Panc1 (cell line): ENCODE measurements at regions not wholly inside any gene's neighbourhood (a gene's known extent, or its start where the extent isn't known, plus 50 kb on each side); places are given as distances from the start of the nearest gene placed in this dataset.

ENCODE experiments used
- ATAC-seq: fragments of 200-7000 bp; cut with Tn5 transposase; 2 replicates; pipeline ENCODE4 v1.9.1; 2020; ENCODE audit warnings: mild to moderate bottlenecking, moderate library complexity
- BruUV-seq: library from RNA; stranded (reverse); fragments of 400-500 nt; replicated peaks from 2 replicates; lab custom pipeline; 2021; lab: Mats Ljungman, UMichigan
- CTCF ChIA-PET: fragments of 300-600 bp; sonication (Branson Sonifier 250); formaldehyde crosslinking; loops from one replicate; lab custom pipeline; 2022; ENCODE audit warnings: antibody characterized with exemption; lab: Charles Lee
- POLR2A ChIA-PET: fragments of 300-600 bp; sonication (Branson Sonifier 250); formaldehyde crosslinking; loops from one replicate; lab custom pipeline; 2022; ENCODE audit warnings: antibody characterized with exemption; lab: Charles Lee
- DNase-seq: peaks from one replicate; pipeline ENCODE4 v3.0.0-alpha.2; 2010; ENCODE audit warnings: low read depth, low spot score
- H3K27ac ChIP-seq: 2 replicates; pipeline ENCODE4 v1.5.1; 2011; ENCODE audit warnings: mild to moderate bottlenecking, low read length, inconsistent platforms
- H3K27me3 ChIP-seq: fragments of 200-500 bp; sonication (Bioruptor generic); 2 replicates; pipeline ENCODE4 v1.6.0; 2014; ENCODE audit warnings: low read length, inconsistent platforms; ENCODE audit not compliant: control insufficient read depth, insufficient read depth
- H3K36me3 ChIP-seq: fragments of 200-500 bp; sonication (Bioruptor generic); 2 replicates; pipeline ENCODE4 v1.5.1; 2014; ENCODE audit warnings: inconsistent platforms, mild to moderate bottlenecking, low read length, moderate library complexity; ENCODE audit not compliant: control insufficient read depth, insufficient read depth
- H3K4me1 ChIP-seq: 2 replicates; pipeline ENCODE4 v1.5.1; 2011; ENCODE audit warnings: inconsistent platforms, mild to moderate bottlenecking, low read length, moderate library complexity; ENCODE audit not compliant: control insufficient read depth, insufficient read depth
- H3K4me3 ChIP-seq, 2 experiments: 2 replicates each; pipeline ENCODE4 v1.5.1; 2011 to 2012; ENCODE audit warnings: low read depth in 2 of 2, low read length in 2 of 2, mild to moderate bottlenecking in 2 of 2, inconsistent platforms in 1 of 2, moderate library complexity in 1 of 2
- H3K9me3 ChIP-seq: fragments of 200-500 bp; sonication (Bioruptor generic); 2 replicates; pipeline ENCODE4 v1.5.1; 2014; ENCODE audit warnings: low read depth, mild to moderate bottlenecking, inconsistent platforms, low read length, moderate library complexity; ENCODE audit not compliant: control insufficient read depth, insufficient read depth
- CTCF ChIP-seq: fragments of 450-650 bp; IDR thresholded peaks from 2 replicates; pipeline ENCODE4 v1.5.1; 2017; ENCODE audit warnings: mild to moderate bottlenecking
- POLR2AphosphoS5 ChIP-seq: IDR thresholded peaks from 2 replicates; pipeline ENCODE4 v1.6.1; 2012; ENCODE audit warnings: mild to moderate bottlenecking, low read depth, low read length, moderate library complexity
- REST ChIP-seq, 2 experiments: IDR thresholded peaks; 2 replicates each; pipeline ENCODE4 v1.6.1; 2011 to 2012; ENCODE audit warnings: low read depth in 2 of 2, control low read depth in 1 of 2, low read length in 1 of 2, mild to moderate bottlenecking in 1 of 2, moderate library complexity in 1 of 2; ENCODE audit not compliant: insufficient read depth in 1 of 2
- SIN3A ChIP-seq: IDR thresholded peaks from 2 replicates; pipeline ENCODE4 v1.6.1; 2012; ENCODE audit warnings: low read depth, mild to moderate bottlenecking, low read length, moderate library complexity, borderline replicate concordance; ENCODE audit not compliant: insufficient read depth
- TCF7L2 ChIP-seq: IDR thresholded peaks from 2 replicates; pipeline ENCODE4 v1.6.1; 2011; ENCODE audit warnings: mild to moderate bottlenecking, low read depth, low read length, inconsistent platforms
- in situ Hi-C: cut with HindIII; loops from 2 replicates; pipeline ENCODE4 v1.10.0; 2016; ENCODE audit warnings: low sequenced_read_pairs, low pct_unique_long_range_greater_than_20kb
- intact Hi-C: fragments of 100-400 bp; cut with micrococcal nuclease; formaldehyde crosslinking; loops from one replicate; pipeline ENCODE4 v1.10.0; 2022; ENCODE audit not compliant: unreplicated experiment

- intact Hi-C loops (no loop called here), in situ Hi-C loops (no loop called here)
- TF ChIP-seq TCF7L2: no peak
- no peak for TF ChIP-seq POLR2AphosphoS5
- no peak for TF ChIP-seq REST (IDR thresholded peaks at IDR 0.05; ENCODE audit: insufficient read depth in 1 of 2, low read depth in 2 of 2, low read length in 1 of 2)
- TF ChIP-seq SIN3A: no peak
- no peak for TF ChIP-seq CTCF
- H3K27ac ChIP-seq: no peak overlapping the region
- ChIA-PET POLR2A (no interaction called here), CTCF (no interaction called here)
- H3K4me1 ChIP-seq: no peaks in the 10 kb centered on the region
- ATAC-seq: no peak; the same call in 1 of the 2 replicates
- H3K4me3 ChIP-seq: no peak overlapping the region
- no peaks in the 10 kb centered on the region for H3K27me3 ChIP-seq
- H3K36me3 ChIP-seq: no peaks in the 10 kb centered on the region
- no peaks in the 10 kb centered on the region for H3K9me3 ChIP-seq
- no TSS peak for BruUV-seq
- peak; percentile 13 for DNase-seq
Measured at GRCh38 chrX:94178145-94178788, 504.3 kb downstream of the FAM133A start.

GRCh38 chrX:94204524-94204923 is 530.5 kb downstream of the FAM133A start:
- Histone ChIP-seq H3K4me1 (no peaks in the 10 kb centered on the region), H3K9me3 (no peaks in the 10 kb centered on the region), H3K4me3 (no peak overlapping the region), H3K27me3 (no peaks in the 10 kb centered on the region), H3K36me3 (no peaks in the 10 kb centered on the region), H3K27ac (no peak overlapping the region)
- CTCF ChIA-PET: no interaction called here
- DNase-seq (no peak), ATAC-seq (no peak)
- POLR2A ChIA-PET: no interaction called here
- no peak for TF ChIP-seq TCF7L2
- no peak for TF ChIP-seq POLR2AphosphoS5
- no peak for TF ChIP-seq SIN3A
- no peak for TF ChIP-seq CTCF
- TF ChIP-seq REST (IDR thresholded peaks at IDR 0.05; ENCODE audit: insufficient read depth in 1 of 2, low read depth in 2 of 2, low read length in 1 of 2): no peak
- in situ Hi-C loops: no loop called here
- BruUV-seq: no TSS peak
- intact Hi-C loops: no loop called here
